Thyroid gland (tissue), 4 donors: ENCODE measurements at regions not wholly inside any gene's neighbourhood (a gene's known extent, or its start where the extent isn't known, plus 50 kb on each side); places are given as distances from the start of the nearest gene placed in this dataset.

ENCODE experiments used
- CTCF ChIP-seq, 6 experiments: fragments of 200-600 bp in 3 of 6; fragments of 450-650 bp in 3 of 6; sonication (generic) in 3 of 6; IDR thresholded peaks; one replicate each; pipeline ENCODE4 v1.5.1; 2016 to 2019; ENCODE audit warnings: antibody characterized with exemption in 6 of 6, mild to moderate bottlenecking in 2 of 6, inconsistent platforms in 1 of 6, moderate library complexity in 1 of 6
- POLR2A ChIP-seq, 2 donors: fragments of 450-650 bp; IDR thresholded peaks; one replicate each; pipeline ENCODE4 v1.6.1; 2017; ENCODE audit warnings: antibody characterized with exemption in 2 of 2, mild to moderate bottlenecking in 2 of 2, moderate library complexity in 1 of 2

- no peak for TF ChIP-seq CTCF (IDR thresholded peaks at IDR 0.05)
- no peak for TF ChIP-seq POLR2A (IDR thresholded peaks at IDR 0.05)
Measured at GRCh38 chr14:92224358-92224954, 98.5 kb upstream of the SLC24A4 start.
